MM.1S (cell line): ENCODE measurements at regions not wholly inside any gene's neighbourhood (a gene's known extent, or its start where the extent isn't known, plus 50 kb on each side); places are given as distances from the start of the nearest gene placed in this dataset.

Source experiments
- DNase-seq: peaks from one replicate; pipeline ENCODE4 v3.0.0-alpha.2; 2015
- H2AFZ ChIP-seq: fragments of 300-600 bp; sonication (generic); 2 replicates; pipeline ENCODE4 v1.6.0; 2016; ENCODE audit warnings: antibody characterized with exemption, low read length
- H3F3A ChIP-seq: fragments of 300-600 bp; sonication (generic); 2 replicates; pipeline ENCODE4 v1.6.1; 2016; ENCODE audit warnings: mild to moderate bottlenecking, antibody characterized with exemption, low read length, moderate library complexity, mixed read lengths; ENCODE audit not compliant: insufficient read depth
- H3K27ac ChIP-seq: fragments of 300-600 bp; sonication (generic); 2 replicates; pipeline ENCODE4 v1.5.1; 2016; ENCODE audit warnings: mild to moderate bottlenecking, low read length
- H3K27me3 ChIP-seq: fragments of 300-600 bp; sonication (generic); replicated peaks from 2 replicates; pipeline ENCODE4 v1.6.0; 2016; ENCODE audit warnings: low read length; ENCODE audit not compliant: insufficient read depth
- H3K36me3 ChIP-seq: fragments of 300-600 bp; sonication (generic); replicated peaks from 2 replicates; pipeline ENCODE4 v1.6.1; 2016; ENCODE audit warnings: mild to moderate bottlenecking, low read length, mixed read lengths; ENCODE audit not compliant: insufficient read depth
- H3K4me1 ChIP-seq: fragments of 300-600 bp; sonication (generic); 2 replicates; pipeline ENCODE4 v1.6.1; 2016; ENCODE audit warnings: low read length, mixed read lengths
- H3K4me2 ChIP-seq: fragments of 300-600 bp; sonication (generic); 2 replicates; pipeline ENCODE4 v1.6.0; 2016; ENCODE audit warnings: low read depth, low read length
- H3K4me3 ChIP-seq: fragments of 300-600 bp; sonication (generic); 2 replicates; pipeline ENCODE4 v1.5.1; 2016; ENCODE audit warnings: low read length, mixed read lengths
- H3K79me2 ChIP-seq: fragments of 300-600 bp; sonication (generic); 2 replicates; pipeline ENCODE4 v1.6.1; 2016; ENCODE audit warnings: mixed run types, low read length, mixed read lengths
- H3K9ac ChIP-seq: fragments of 300-600 bp; sonication (generic); 2 replicates; pipeline ENCODE4 v1.6.1; 2016; ENCODE audit warnings: low read length, mixed read lengths
- H3K9me2 ChIP-seq: fragments of 300-600 bp; sonication (generic); replicated peaks from 2 replicates; pipeline ENCODE4 v1.6.1; 2016; ENCODE audit warnings: mild to moderate bottlenecking, low read length, mixed read lengths; ENCODE audit not compliant: insufficient read depth
- H3K9me3 ChIP-seq: fragments of 300-600 bp; sonication (generic); replicated peaks from 2 replicates; pipeline ENCODE4 v1.6.1; 2016; ENCODE audit warnings: mild to moderate bottlenecking, low read length, mixed read lengths; ENCODE audit not compliant: insufficient read depth
- H4K20me1 ChIP-seq: fragments of 300-600 bp; sonication (generic); 2 replicates; pipeline ENCODE4 v1.6.1; 2016; ENCODE audit warnings: mild to moderate bottlenecking, low read length, moderate library complexity, mixed read lengths; ENCODE audit not compliant: insufficient read depth
- CTCF ChIP-seq: fragments of 300-600 bp; sonication (generic); IDR thresholded peaks from 2 replicates; pipeline ENCODE4 v1.5.1; 2016; ENCODE audit warnings: antibody characterized with exemption, low read length, mixed read lengths
- EZH2 ChIP-seq: fragments of 300-600 bp; sonication (generic); optimal IDR thresholded peaks from 2 replicates; pipeline ENCODE3; 2017; ENCODE audit warnings: low read depth, mild to moderate bottlenecking, antibody characterized with exemption, low read length, mixed read lengths
- EZH2phosphoT487 ChIP-seq: fragments of 300-600 bp; sonication (generic); IDR thresholded peaks from 2 replicates; pipeline ENCODE4 v1.6.1; 2018; ENCODE audit warnings: antibody characterized with exemption, low read length

- no peaks in the 10 kb centered on the region for H3K4me1 ChIP-seq
- no peak overlapping the region for H3K4me2 ChIP-seq
- H3K79me2 ChIP-seq, result no peaks in the 10 kb centered on the region
Observed at GRCh38 chr3:23019596-23020300, 183.4 kb upstream of the UBE2E2 start.

DNA sequence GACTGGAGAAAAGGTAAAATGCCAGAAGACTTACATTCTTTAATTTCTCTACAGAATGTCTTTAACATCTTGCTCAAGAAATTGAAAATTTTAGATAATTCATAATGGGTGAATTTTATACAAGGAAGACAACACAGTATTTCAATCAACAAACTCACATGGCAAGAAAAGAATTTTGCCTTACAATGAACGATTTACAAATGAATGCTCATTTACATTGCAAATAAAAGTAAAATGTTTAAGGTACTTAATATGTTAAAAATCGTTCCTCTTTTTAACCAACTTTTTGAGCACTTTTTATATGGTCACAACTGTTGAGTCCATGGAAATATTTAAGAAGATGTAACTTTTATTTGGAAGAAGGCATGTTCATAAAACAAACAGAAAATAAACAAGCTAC lies 174.8 kb upstream of the UBE2E2 start:
- no peaks in the 10 kb centered on the region for H3K79me2 ChIP-seq
- no peak overlapping the region for H3K27ac ChIP-seq
- H3K4me2 ChIP-seq, result no peak overlapping the region
- no peak for DNase-seq
- no peaks in the 10 kb centered on the region for H3K4me1 ChIP-seq
- no peaks in the 10 kb centered on the region for H3F3A ChIP-seq
- no peaks in the 10 kb centered on the region for H3K9me3 ChIP-seq
- H3K4me3 ChIP-seq, result no peak overlapping the region
- no peaks in the 10 kb centered on the region for H3K36me3 ChIP-seq
- no peaks in the 10 kb centered on the region for H4K20me1 ChIP-seq
- no peaks in the 10 kb centered on the region for H3K27me3 ChIP-seq
- TF ChIP-seq CTCF, result no peak
- TF ChIP-seq EZH2phosphoT487, result no peak
- no peak for TF ChIP-seq EZH2
- H2AFZ ChIP-seq, result no peak overlapping the region
- H3K9me2 ChIP-seq, result no peaks in the 10 kb centered on the region
- no peak overlapping the region for H3K9ac ChIP-seq

More at GRCh38 chr3:23019596-23020300, 183.4 kb upstream of the UBE2E2 start:
- no peak for DNase-seq
- Histone ChIP-seq H3K9me2 (no peaks in the 10 kb centered on the region), H3K27me3 (no peaks in the 10 kb centered on the region), H4K20me1 (no peaks in the 10 kb centered on the region), H3K36me3 (no peaks in the 10 kb centered on the region), H2AFZ (no peak overlapping the region), H3K27ac (no peak overlapping the region), H3K4me3 (no peak overlapping the region), H3K9ac (no peak overlapping the region), H3F3A (no peaks in the 10 kb centered on the region), H3K9me3 (no peaks in the 10 kb centered on the region; the same call in 1 of the 2 replicates)
- TF ChIP-seq EZH2 (no peak), EZH2phosphoT487 (no peak), CTCF (no peak)

DNA sequence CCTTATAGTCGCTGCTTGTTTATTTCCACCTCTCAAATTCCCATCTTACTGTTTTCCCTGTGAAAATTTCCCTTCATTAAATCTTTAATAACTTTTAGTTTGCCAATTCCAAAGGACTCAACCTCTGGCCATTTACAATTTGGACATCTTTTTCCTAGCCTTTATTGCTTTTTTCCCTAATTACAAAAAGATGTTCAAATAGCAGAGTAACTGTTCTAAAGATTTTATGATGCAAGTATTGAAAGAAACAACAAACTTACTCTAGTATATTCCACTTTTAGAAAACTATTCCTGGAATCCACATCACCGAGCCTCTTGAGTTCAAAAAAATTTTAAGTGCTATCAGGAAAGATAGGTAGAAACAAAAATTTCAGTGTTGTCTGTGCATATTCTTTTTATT lies 174.1 kb upstream of the UBE2E2 start:
- Histone ChIP-seq H3K79me2 (no peaks in the 10 kb centered on the region), H3K4me2 (no peak overlapping the region), H3K9me2 (no peaks in the 10 kb centered on the region), H2AFZ (no peak overlapping the region), H3K4me3 (no peak overlapping the region), H3K36me3 (no peaks in the 10 kb centered on the region), H3K9ac (no peak overlapping the region), H3K27ac (no peak overlapping the region), H3K4me1 (no peaks in the 10 kb centered on the region), H3K27me3 (no peaks in the 10 kb centered on the region), H3K9me3 (no peaks in the 10 kb centered on the region), H4K20me1 (no peaks in the 10 kb centered on the region), H3F3A (no peaks in the 10 kb centered on the region)
- TF ChIP-seq EZH2phosphoT487, result no peak
- TF ChIP-seq EZH2, result no peak
- TF ChIP-seq CTCF, result no peak
- no peak for DNase-seq
